Fibroblast of villous mesenchyme (primary cell): ENCODE measurements at regions not wholly inside any gene's neighbourhood (a gene's known extent, or its start where the extent isn't known, plus 50 kb on each side); places are given as distances from the start of the nearest gene placed in this dataset.

Experiments used
- DNase-seq: peaks from one replicate; pipeline ENCODE4 v3.0.0-alpha.2; 2010; ENCODE audit warnings: low read depth
- H3K4me3 ChIP-seq: 2 replicates; pipeline ENCODE4 v1.5.1; 2011; ENCODE audit warnings: low read depth, mild to moderate bottlenecking, low read length
- CTCF ChIP-seq: IDR thresholded peaks from 2 replicates; pipeline ENCODE4 v1.5.1; 2012; ENCODE audit warnings: low read depth, mild to moderate bottlenecking, low read length; ENCODE audit not compliant: insufficient read depth

- H3K4me3 ChIP-seq: no peak overlapping the region
- TF ChIP-seq CTCF: no peak
- DNase-seq: peak; percentile 34
Observed at GRCh38 chr4:175413561-175413960, 398.5 kb downstream of the GPM6A start.

DNA sequence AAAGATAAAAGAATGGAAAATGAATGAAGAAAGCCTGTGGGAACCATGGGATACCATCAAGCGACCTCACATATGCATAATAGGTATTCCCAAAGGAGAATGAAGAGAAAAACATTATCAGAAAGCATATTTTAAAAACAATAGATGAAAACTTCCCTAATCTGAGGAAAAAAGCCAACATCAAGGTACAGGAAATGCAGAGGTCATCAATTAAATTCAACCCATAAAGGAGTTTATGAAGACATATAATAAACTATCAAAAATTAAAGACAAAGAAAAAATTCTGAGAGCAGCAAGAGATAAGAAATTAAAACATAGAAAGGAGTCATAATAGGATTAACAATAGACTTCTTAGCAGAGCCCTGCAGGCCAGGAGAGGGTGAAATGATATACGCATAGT lies 397.5 kb downstream of the GPM6A start:
- H3K4me3 ChIP-seq: no peak overlapping the region
- TF ChIP-seq CTCF: no peak
- no peak for DNase-seq

DNA sequence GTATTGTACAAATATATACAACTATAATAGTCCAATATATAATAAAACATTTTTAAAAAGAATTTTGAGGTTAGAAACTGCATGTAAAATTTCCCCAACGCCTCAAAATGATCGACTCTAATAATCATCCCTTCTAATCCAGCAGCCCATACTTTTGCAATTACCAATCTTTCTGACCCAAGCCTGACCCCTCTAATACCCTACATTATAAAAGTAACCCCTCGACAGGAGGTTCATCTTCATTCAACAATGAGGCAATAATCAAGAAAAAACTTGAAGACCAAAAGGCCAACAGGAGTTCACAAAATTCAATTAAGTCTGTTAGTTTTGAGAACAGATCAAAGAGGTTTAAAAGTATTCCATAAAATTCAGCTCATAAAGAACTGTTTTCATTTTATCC lies 393.5 kb downstream of the GPM6A start:
- no peak for TF ChIP-seq CTCF
- H3K4me3 ChIP-seq: no peak overlapping the region
- DNase-seq: no peak

DNA sequence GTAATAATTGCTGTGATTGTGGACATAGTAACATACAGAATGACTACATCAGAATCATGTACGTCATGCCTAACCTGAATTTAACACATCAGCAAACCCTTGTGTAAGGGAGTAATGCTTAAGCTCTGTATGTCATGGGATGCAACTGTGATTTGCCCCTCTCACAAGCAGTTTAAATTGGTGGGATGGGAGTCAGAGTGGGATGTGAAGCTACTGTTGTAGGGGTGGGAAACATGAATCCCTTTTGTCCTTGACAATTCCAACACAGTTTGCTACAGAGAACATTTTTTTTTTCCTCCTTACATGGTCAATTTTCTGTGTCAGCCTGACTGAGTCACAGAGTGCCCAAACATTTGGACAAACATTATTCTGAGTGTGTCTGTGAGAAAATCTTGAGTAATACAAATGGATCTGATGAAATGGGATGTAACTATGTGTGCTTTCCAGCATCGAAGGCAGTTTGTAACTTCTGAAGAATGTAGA lies 392.8 kb downstream of the GPM6A start:
- no peak for TF ChIP-seq CTCF
- peak; percentile 88 for DNase-seq

DNA sequence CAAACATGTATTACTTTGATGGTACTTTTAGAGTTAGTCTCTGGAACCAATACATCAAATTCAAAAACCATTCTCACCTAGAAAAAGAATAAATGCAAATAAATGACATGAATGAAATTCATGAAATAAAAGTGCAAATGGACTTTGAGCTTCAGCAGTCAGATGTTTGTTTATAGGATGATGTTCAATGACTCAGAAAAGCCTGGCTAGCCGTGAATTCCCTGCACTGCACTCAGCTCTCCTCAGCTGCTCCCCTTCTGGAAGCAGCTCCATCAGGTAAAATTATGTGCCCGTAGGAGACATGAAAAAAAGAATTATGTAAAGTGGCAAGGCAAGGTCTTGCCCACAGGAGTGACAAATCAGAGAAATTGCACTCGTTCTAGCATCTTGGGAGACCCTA lies 390.6 kb downstream of the GPM6A start:
- DNase-seq: peak; percentile 37
- H3K4me3 ChIP-seq: no peak overlapping the region
- TF ChIP-seq CTCF: no peak

More for the DNA sequence above, 392.8 kb downstream of the GPM6A start:
- H3K4me3 ChIP-seq: no peak overlapping the region

DNA sequence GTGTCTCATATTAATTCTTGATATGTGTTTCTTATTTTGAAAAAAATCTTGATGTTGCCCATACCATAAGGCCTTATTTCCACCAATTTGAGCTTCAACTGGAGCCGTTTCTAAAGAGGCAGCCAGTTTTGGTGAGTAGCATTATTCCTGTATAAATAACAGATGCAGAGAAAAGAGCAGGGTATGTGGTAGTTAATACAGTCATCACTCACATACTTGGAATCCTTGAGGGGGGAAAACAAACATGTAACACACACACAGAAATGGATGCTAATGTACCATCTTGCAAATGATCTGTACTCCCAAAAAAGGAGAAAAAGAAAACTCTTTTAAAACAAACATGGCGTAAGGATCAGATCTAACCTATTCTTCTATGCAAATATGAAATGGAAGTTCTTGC lies 389.7 kb downstream of the GPM6A start:
- TF ChIP-seq CTCF: no peak
- DNase-seq: no peak
- H3K4me3 ChIP-seq: no peak overlapping the region

DNA sequence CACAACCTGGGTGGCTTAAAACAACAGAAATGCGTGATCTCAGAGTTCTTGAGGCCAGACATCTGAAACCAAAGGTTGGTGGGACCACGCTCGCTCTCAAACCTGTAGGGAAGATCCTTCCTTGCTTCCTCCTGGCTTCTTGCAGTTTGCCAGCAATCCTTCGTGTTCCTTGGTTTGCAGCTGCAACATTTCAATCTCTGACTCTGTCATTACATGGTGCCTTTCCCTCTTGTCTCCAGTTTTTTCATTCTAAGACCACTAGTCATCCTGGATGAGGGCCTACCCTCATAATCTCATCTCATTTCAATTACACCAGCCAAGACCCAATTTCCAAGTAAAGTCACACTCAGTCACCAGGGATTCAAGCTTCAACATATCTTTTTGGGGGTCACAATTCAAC lies 388.0 kb downstream of the GPM6A start:
- no peak overlapping the region for H3K4me3 ChIP-seq
- TF ChIP-seq CTCF: no peak
- DNase-seq: no peak
